Nephron (organoid): ENCODE measurements at regions not wholly inside any gene's neighbourhood (a gene's known extent, or its start where the extent isn't known, plus 50 kb on each side); places are given as distances from the start of the nearest gene placed in this dataset.

Experiments used
- H3K27ac Mint-ChIP-seq, 3 experiments: 2 replicates each; pipeline ENCODE4 v1.8.0; 2020; ENCODE audit warnings: mixed read lengths in 3 of 3, mild to moderate bottlenecking in 2 of 3, moderate library complexity in 1 of 3
- H3K27me3 Mint-ChIP-seq: 2 replicates; pipeline ENCODE4 v1.8.0; 2021; ENCODE audit warnings: low read depth, mild to moderate bottlenecking, moderate library complexity, mixed read lengths
- H3K36me3 Mint-ChIP-seq: 2 replicates; pipeline ENCODE4 v1.8.0; 2020; ENCODE audit warnings: low read depth, mixed read lengths
- H3K4me1 Mint-ChIP-seq: 2 replicates; pipeline ENCODE4 v1.8.0; 2020; ENCODE audit warnings: mixed read lengths
- H3K4me3 Mint-ChIP-seq, 3 experiments: 2 replicates each; pipeline ENCODE4 v1.8.0; 2020; ENCODE audit warnings: mild to moderate bottlenecking in 3 of 3, mixed read lengths in 3 of 3, moderate library complexity in 2 of 3
- H3K9me3 Mint-ChIP-seq: 2 replicates; pipeline ENCODE4 v1.8.0; 2020; ENCODE audit warnings: mixed read lengths
- TF ChIP-seq, protein P1 (sequence below), 3 experiments: fragments of 200-600 bp; sonication (generic); IDR thresholded peaks; one replicate each; pipeline ENCODE4 v1.5.0; 2021; ENCODE audit warnings: antibody characterized with exemption in 3 of 3; ENCODE audit not compliant: unreplicated experiment in 3 of 3

DNA sequence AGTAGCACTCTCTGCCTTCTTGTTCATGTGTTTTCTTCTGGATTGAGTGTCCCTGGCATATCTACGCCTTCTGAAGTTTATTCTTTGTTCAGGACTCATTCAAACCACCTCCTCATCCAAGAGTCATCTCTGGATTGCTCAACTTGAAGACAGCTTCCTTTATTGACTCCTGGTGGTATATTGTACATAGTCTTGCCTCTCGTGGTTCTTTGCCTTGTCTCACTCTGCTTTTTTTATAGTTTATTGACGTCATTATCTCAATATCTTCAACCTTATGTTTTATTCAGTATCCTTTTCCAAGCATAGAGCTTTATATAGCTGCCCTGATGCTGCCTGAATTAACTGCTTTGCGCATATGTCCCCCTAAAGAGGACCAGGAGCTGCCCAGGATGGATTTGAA is 161.7 kb downstream of the INSIG2 start:
- Mint-ChIP-seq H3K4me3 (no peak overlapping the region), H3K9me3 (no peaks in the 10 kb centered on the region), H3K27me3 (no peaks in the 10 kb centered on the region), H3K36me3 (no peaks in the 10 kb centered on the region), H3K4me1 (peaks cover 4% of the 10 kb centered on the region), H3K27ac (no peak overlapping the region)
- TF ChIP-seq, protein P1, sequence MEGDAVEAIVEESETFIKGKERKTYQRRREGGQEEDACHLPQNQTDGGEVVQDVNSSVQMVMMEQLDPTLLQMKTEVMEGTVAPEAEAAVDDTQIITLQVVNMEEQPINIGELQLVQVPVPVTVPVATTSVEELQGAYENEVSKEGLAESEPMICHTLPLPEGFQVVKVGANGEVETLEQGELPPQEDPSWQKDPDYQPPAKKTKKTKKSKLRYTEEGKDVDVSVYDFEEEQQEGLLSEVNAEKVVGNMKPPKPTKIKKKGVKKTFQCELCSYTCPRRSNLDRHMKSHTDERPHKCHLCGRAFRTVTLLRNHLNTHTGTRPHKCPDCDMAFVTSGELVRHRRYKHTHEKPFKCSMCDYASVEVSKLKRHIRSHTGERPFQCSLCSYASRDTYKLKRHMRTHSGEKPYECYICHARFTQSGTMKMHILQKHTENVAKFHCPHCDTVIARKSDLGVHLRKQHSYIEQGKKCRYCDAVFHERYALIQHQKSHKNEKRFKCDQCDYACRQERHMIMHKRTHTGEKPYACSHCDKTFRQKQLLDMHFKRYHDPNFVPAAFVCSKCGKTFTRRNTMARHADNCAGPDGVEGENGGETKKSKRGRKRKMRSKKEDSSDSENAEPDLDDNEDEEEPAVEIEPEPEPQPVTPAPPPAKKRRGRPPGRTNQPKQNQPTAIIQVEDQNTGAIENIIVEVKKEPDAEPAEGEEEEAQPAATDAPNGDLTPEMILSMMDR (IDR thresholded peaks at IDR 0.05; ENCODE audit: unreplicated experiment in 3 of 3), result no peak

DNA sequence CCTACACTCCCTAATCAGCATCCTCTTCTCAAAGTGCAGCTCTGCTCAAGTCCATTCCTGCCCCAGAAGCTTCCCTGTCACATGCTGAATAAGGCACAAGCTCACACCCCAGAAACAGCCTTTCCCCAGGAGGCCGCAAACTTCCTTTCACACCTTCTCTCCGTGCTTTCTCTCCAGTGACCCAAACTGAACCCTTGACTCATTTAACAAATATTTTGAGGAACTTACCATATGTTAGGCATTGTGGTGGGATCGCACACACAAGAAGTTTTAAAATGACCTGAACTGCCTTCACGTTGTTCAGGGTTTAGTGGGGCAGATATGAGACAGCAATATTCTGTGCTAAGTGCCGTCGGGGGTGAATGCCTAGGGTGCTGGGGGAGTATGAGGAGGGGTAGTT is 161.3 kb downstream of the INSIG2 start:
- no peaks in the 10 kb centered on the region for H3K27me3 Mint-ChIP-seq

DNA sequence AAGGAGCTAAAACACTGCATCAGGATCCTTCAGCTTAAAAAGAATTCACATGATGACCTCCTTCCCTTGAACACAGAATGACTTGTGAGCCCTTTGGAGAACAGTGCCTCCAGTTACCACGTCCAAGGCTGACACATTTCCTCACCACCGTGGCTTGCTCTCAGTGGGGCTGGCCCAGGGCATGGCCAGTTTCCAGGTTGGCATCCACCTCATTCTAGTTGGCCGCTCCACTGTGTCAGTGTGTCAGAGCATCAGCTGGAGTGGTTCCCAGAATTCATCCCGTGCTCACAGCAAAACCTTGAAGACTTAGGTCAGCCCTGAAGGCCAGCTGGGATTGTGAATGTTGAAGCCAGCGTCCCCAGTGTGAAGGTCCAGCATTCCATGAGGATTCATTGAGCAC is 158.5 kb downstream of the INSIG2 start:
- TF ChIP-seq, protein P1 (IDR thresholded peaks at IDR 0.05; ENCODE audit: unreplicated experiment in 3 of 3), result no peak
- H3K36me3 Mint-ChIP-seq, result no peaks in the 10 kb centered on the region
- no peak overlapping the region for H3K4me3 Mint-ChIP-seq
- no peaks in the 10 kb centered on the region for H3K27me3 Mint-ChIP-seq
- peaks cover 4% of the 10 kb centered on the region for H3K4me1 Mint-ChIP-seq
- no peaks in the 10 kb centered on the region for H3K9me3 Mint-ChIP-seq
- no peak overlapping the region for H3K27ac Mint-ChIP-seq

More for the DNA sequence above, 161.3 kb downstream of the INSIG2 start:
- Mint-ChIP-seq H3K9me3 (no peaks in the 10 kb centered on the region), H3K36me3 (no peaks in the 10 kb centered on the region), H3K27ac (no peak overlapping the region), H3K4me3 (no peak overlapping the region), H3K4me1 (peaks cover 4% of the 10 kb centered on the region)
- TF ChIP-seq, protein P1 (IDR thresholded peaks at IDR 0.05; ENCODE audit: unreplicated experiment in 3 of 3), result no peak

DNA sequence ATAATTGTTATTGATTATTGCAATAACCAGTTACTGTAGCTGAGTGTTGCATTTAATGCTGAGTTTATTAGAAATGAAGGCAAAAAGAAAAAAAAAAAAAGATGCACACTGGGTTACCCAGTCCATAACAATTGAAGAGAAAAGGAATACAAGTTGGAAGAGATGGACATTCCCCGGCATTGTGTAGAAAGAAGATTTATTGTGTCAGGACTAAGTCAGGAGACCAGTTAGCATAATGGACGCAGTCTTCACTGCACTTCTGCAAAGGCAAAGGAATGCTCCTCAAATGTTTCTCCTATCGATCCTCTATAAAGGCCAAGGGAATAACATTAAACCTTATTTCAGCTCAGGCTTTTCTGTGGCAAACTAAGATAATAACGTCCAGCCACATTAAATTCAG is 157.8 kb downstream of the INSIG2 start:
- no peaks in the 10 kb centered on the region for H3K9me3 Mint-ChIP-seq
- H3K36me3 Mint-ChIP-seq, result no peaks in the 10 kb centered on the region
- no peaks in the 10 kb centered on the region for H3K4me1 Mint-ChIP-seq
- H3K27me3 Mint-ChIP-seq, result no peaks in the 10 kb centered on the region
- TF ChIP-seq, protein P1 (IDR thresholded peaks at IDR 0.05; ENCODE audit: unreplicated experiment in 3 of 3), result no peak
- no peak overlapping the region for H3K27ac Mint-ChIP-seq
- H3K4me3 Mint-ChIP-seq, result no peak overlapping the region

DNA sequence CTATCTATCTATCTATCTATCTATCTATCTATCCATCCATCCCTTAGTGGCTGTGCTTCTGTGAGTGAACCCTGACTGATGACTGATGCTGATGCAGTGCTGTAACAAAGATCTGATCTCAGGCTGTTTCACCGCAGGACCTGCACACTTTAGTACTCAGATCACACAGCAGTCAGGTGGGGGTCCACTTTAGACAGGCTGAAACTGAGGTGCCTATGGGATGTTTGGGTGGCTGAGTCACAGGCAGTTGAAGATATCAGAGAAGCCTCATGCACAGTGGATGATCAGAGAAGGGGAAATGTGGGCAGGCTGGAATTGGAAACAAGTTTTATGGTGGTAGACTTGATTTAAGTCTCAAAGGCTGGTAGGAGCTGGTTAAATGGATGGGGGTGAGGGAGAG is 156.4 kb downstream of the INSIG2 start:
- Mint-ChIP-seq H3K9me3 (no peaks in the 10 kb centered on the region), H3K27ac (no peak overlapping the region), H3K4me3 (no peak overlapping the region), H3K4me1 (no peaks in the 10 kb centered on the region), H3K36me3 (no peaks in the 10 kb centered on the region), H3K27me3 (no peaks in the 10 kb centered on the region)
- TF ChIP-seq, protein P1 (IDR thresholded peaks at IDR 0.05; ENCODE audit: unreplicated experiment in 3 of 3), result no peak

DNA sequence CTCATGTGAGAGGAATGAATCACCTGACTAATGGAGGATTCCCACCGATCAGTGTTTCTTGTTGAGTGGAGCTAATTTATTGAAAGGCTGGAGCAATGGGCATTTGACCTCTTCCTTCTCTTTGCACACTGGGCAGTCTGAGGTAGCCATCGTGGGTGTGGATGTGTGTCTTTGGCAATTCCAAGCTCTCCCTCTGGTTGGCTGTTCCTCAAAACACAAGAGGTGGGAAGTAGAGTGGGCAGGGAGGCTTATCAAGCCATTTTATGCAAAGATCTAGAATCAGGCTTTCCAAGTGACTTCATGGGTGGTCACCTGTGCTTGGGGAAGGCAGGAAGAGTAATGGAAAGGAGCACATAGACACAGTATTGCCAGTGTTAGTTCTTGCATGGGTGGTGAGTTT is 154.8 kb downstream of the INSIG2 start:
- no peaks in the 10 kb centered on the region for H3K36me3 Mint-ChIP-seq
- H3K27me3 Mint-ChIP-seq, result no peaks in the 10 kb centered on the region
- no peak overlapping the region for H3K4me3 Mint-ChIP-seq
- no peak overlapping the region for H3K27ac Mint-ChIP-seq
- H3K9me3 Mint-ChIP-seq, result peaks cover 5% of the 10 kb centered on the region
- H3K4me1 Mint-ChIP-seq, result no peaks in the 10 kb centered on the region
- TF ChIP-seq, protein P1 (IDR thresholded peaks at IDR 0.05; ENCODE audit: unreplicated experiment in 3 of 3), result no peak
